HepG2 (cell line): ENCODE measurements at regions not wholly inside any gene's neighbourhood (a gene's known extent, or its start where the extent isn't known, plus 50 kb on each side); places are given as distances from the start of the nearest gene placed in this dataset.
"Not testable (repeated sequence)": the region's sequence is repeated elsewhere in the genome, so short reads cannot be mapped to it uniquely, and the experiment has no call there.

ENCODE experiments used
- ATAC-seq: fragments of 200-7000 bp; cut with Tn5 transposase; 3 replicates; pipeline ENCODE4 v1.9.1; 2020; ENCODE audit warnings: mild to moderate bottlenecking, moderate library complexity
- BruUV-seq: library from RNA; stranded (reverse); fragments of 400-500 nt; replicated peaks from 2 replicates; lab custom pipeline; 2021; lab: Mats Ljungman, UMichigan
- CTCF ChIA-PET: fragments of 300-600 bp; formaldehyde crosslinking; extraction: SDS; loops from one replicate; lab custom pipeline; 2021; ENCODE audit warnings: low total read pairs, inconsistent platforms, low intra/inter-chr PET ratio; lab: Yijun Ruan, JAX
- POLR2A ChIA-PET: fragments of 350-600 bp; sonication (Branson Sonifier 250); formaldehyde crosslinking; loops from one replicate; lab custom pipeline; 2020; ENCODE audit warnings: antibody characterized with exemption, inconsistent platforms; lab: Yijun Ruan, JAX
- DNase-seq: peaks from one replicate; pipeline ENCODE4 v3.0.0-alpha.2; 2015; ENCODE audit warnings: low spot score
- FAIRE-seq: peaks from 3 replicates; lab custom pipeline; 2011; peaks lifted over from hg19 to GRCh38; lab: Jason Lieb, UNC
- H2AFZ ChIP-seq: one replicate; pipeline ENCODE4 v1.6.1; 2011; ENCODE audit warnings: low read length, inconsistent platforms
- H3K27ac ChIP-seq: fragments of 300-600 bp; 3 replicates; pipeline ENCODE4 v1.8.0; 2011; ENCODE audit warnings: mixed run types, mild to moderate bottlenecking, mixed read lengths, low read length, inconsistent platforms; ENCODE audit not compliant: insufficient read depth; ENCODE audit errors: extremely low read length
- H3K27me3 ChIP-seq, 2 experiments: fragments of 200-600 bp in 1 of 2; 2 replicates in 1 of 2; 3 replicates in 1 of 2; pipeline versions ENCODE4 v1.6.0 to v1.8.0; 2011; ENCODE audit warnings: low read length in 2 of 2, mild to moderate bottlenecking in 2 of 2, moderate library complexity in 2 of 2, inconsistent platforms in 1 of 2; ENCODE audit not compliant: insufficient read depth in 2 of 2, control insufficient read depth in 1 of 2
- H3K36me3 ChIP-seq, 2 experiments: fragments of 200-600 bp in 1 of 2; replicated peaks in 1 of 2; 2 replicates in 1 of 2; 3 replicates in 1 of 2; pipeline versions ENCODE4 v1.5.1 to v1.8.0; 2011; ENCODE audit warnings: low read length in 2 of 2, inconsistent platforms in 1 of 2; ENCODE audit not compliant: insufficient read depth in 2 of 2, control insufficient read depth in 1 of 2
- H3K4me1 ChIP-seq: 2 replicates; pipeline ENCODE4 v1.5.1; 2012; ENCODE audit warnings: low read length, inconsistent platforms; ENCODE audit not compliant: insufficient read depth
- H3K4me2 ChIP-seq: 2 replicates; pipeline ENCODE4 v1.6.0; 2011; ENCODE audit warnings: low read depth, low read length, inconsistent platforms
- H3K4me3 ChIP-seq, 3 experiments: fragments of 200-600 bp in 1 of 3; sonication (generic), shearing (Covaris generic) in 1 of 3; replicated peaks in 1 of 3; 2 replicates each; pipeline ENCODE4 v1.5.1; 2011 to 2016; ENCODE audit warnings: low read length in 3 of 3, inconsistent platforms in 2 of 3, low read depth in 2 of 3, mild to moderate bottlenecking in 2 of 3, control low read depth in 1 of 3, mixed read lengths in 1 of 3; ENCODE audit not compliant: insufficient read depth in 1 of 3
- H3K79me2 ChIP-seq: one replicate; pipeline ENCODE4 v1.6.1; 2011; ENCODE audit warnings: low read length, inconsistent platforms; ENCODE audit not compliant: insufficient read depth
- H3K9ac ChIP-seq: 2 replicates; pipeline ENCODE4 v1.6.0; 2011; ENCODE audit warnings: mild to moderate bottlenecking, low read depth, low read length, inconsistent platforms; ENCODE audit not compliant: insufficient read depth
- H3K9me3 ChIP-seq: 2 replicates; pipeline ENCODE4 v1.5.1; 2012; ENCODE audit warnings: mild to moderate bottlenecking, low read length
- H4K20me1 ChIP-seq: 2 replicates; pipeline ENCODE4 v1.6.0; 2011; ENCODE audit warnings: inconsistent platforms, mild to moderate bottlenecking, low read length, moderate library complexity; ENCODE audit not compliant: insufficient read depth
- ETV5 ChIP-seq: IDR thresholded peaks from 2 replicates; pipeline ENCODE4 v1.6.1; 2018; ENCODE audit warnings: missing biosample characterization, missing genetic modification reagents, inconsistent platforms, borderline replicate concordance
- FOXA1 ChIP-seq, 2 experiments: fragments of 450-650 bp in 1 of 2; sonication (generic) in 1 of 2; formaldehyde crosslinking in 1 of 2; IDR thresholded peaks; 2 replicates each; pipeline versions ENCODE4 v1.4.0 to v1.6.1; 2016 to 2020; ENCODE audit warnings: missing genetic modification reagents in 1 of 2
- FOXA3 ChIP-seq: IDR thresholded peaks from 2 replicates; pipeline ENCODE4 v1.6.1; 2016; ENCODE audit warnings: missing genetic modification reagents, missing compliant biosample characterization
- GABPB1 ChIP-seq: IDR thresholded peaks from 2 replicates; pipeline ENCODE4 v1.6.1; 2016; ENCODE audit warnings: mild to moderate bottlenecking, missing genetic modification reagents, moderate library complexity, missing compliant biosample characterization
- WGBS: methylation state at CpG from one replicate; pipeline ENCODE4 v1.1.6; 2017; ENCODE audit warnings: low lambda C conversion rate; 5-methylcytosine and 5-hydroxymethylcytosine counted together
- in situ Hi-C: cut with HindIII; loops from 2 replicates; pipeline ENCODE4 v1.10.0; 2017; ENCODE audit warnings: low pct_unique_long_range_greater_than_20kb; ENCODE audit not compliant: extremely low pct_ligation_motif_present
- intact Hi-C: fragments of 100-400 bp; cut with micrococcal nuclease; formaldehyde crosslinking; loops from one replicate; pipeline ENCODE4 v1.10.0; 2022; ENCODE audit not compliant: unreplicated experiment
- TF ChIP-seq, protein P1 (sequence below): IDR thresholded peaks from 2 replicates; pipeline ENCODE4 v1.6.1; 2018; ENCODE audit warnings: missing genetic modification reagents, mild to moderate bottlenecking, missing compliant biosample characterization
- TF ChIP-seq, protein P2 (sequence below): sonication (generic); formaldehyde crosslinking; IDR thresholded peaks from 2 replicates; pipeline ENCODE4 v1.4.0; 2020; ENCODE audit warnings: missing genetic modification reagents, borderline replicate concordance

DNA sequence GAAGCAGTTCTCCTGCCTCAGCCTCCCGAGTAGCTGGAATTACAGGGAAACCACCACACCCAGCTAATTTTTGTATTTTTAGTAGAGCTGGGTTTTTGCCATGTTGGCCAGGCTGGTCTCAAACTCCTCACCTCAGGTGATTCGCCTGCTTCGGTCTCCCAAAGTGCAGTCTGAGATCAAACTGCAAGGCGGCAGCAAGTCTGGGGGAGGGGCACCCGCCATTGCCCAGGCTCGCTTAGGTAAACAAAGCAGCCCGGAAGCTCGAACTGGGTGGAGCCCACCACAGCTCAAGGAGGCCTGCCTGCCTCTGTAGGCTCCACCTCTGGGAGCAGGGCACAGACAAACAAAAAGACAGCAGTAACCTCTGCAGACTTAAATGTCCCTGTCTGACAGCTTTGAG is 725.2 kb upstream of the ANKRD30A start:
- H3K27me3 ChIP-seq; in situ Hi-C loops; FAIRE-seq; BruUV-seq; POLR2A ChIA-PET; H4K20me1 ChIP-seq; ATAC-seq; intact Hi-C loops; H3K9ac ChIP-seq; H3K4me1 ChIP-seq; H2AFZ ChIP-seq; DNase-seq; H3K79me2 ChIP-seq; H3K9me3 ChIP-seq; H3K4me3 ChIP-seq; H3K36me3 ChIP-seq; CTCF ChIA-PET; H3K27ac ChIP-seq; TF ChIP-seq FOXA1 (IDR thresholded peaks at IDR 0.05): not testable (repeated sequence)
- 7% methylated on average over 5 of the region's 8 CpGs for WGBS
- TF ChIP-seq, protein P1, sequence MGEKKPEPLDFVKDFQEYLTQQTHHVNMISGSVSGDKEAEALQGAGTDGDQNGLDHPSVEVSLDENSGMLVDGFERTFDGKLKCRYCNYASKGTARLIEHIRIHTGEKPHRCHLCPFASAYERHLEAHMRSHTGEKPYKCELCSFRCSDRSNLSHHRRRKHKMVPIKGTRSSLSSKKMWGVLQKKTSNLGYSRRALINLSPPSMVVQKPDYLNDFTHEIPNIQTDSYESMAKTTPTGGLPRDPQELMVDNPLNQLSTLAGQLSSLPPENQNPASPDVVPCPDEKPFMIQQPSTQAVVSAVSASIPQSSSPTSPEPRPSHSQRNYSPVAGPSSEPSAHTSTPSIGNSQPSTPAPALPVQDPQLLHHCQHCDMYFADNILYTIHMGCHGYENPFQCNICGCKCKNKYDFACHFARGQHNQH (CRISPR knock-in tag) = 0 out of 2 replicates have a peak, but pooled peaks have one; percentile 22
- TF ChIP-seq, protein P2, sequence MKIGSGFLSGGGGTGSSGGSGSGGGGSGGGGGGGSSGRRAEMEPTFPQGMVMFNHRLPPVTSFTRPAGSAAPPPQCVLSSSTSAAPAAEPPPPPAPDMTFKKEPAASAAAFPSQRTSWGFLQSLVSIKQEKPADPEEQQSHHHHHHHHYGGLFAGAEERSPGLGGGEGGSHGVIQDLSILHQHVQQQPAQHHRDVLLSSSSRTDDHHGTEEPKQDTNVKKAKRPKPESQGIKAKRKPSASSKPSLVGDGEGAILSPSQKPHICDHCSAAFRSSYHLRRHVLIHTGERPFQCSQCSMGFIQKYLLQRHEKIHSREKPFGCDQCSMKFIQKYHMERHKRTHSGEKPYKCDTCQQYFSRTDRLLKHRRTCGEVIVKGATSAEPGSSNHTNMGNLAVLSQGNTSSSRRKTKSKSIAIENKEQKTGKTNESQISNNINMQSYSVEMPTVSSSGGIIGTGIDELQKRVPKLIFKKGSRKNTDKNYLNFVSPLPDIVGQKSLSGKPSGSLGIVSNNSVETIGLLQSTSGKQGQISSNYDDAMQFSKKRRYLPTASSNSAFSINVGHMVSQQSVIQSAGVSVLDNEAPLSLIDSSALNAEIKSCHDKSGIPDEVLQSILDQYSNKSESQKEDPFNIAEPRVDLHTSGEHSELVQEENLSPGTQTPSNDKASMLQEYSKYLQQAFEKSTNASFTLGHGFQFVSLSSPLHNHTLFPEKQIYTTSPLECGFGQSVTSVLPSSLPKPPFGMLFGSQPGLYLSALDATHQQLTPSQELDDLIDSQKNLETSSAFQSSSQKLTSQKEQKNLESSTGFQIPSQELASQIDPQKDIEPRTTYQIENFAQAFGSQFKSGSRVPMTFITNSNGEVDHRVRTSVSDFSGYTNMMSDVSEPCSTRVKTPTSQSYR (CRISPR knock-in tag) = peak; percentile 73
- TF ChIP-seq FOXA3 (CRISPR knock-in tag) = peak; percentile 53; the same call in 1 of the 2 replicates
- 0 out of 2 replicates have a peak, but pooled peaks have one; percentile 13 for TF ChIP-seq ETV5
- peak; percentile 61 for TF ChIP-seq FOXA1 (CRISPR knock-in tag; IDR thresholded peaks at IDR 0.05)
- TF ChIP-seq GABPB1 = peak; percentile 46
- H3K4me2 ChIP-seq = peak overlapping the region; percentile 18; the same call in 1 of the 2 replicates
